ENCODE measurements at regions not wholly inside any gene's neighbourhood (a gene's known extent, or its start where the extent isn't known, plus 50 kb on each side); places are given as distances from the start of the nearest gene placed in this dataset.
A peak's percentile ranks its signal among the peaks of the same experiment; 100 is the strongest.

- Histone ChIP-seq H3K27me3 (no peaks in the 10 kb centered on the region), H3K4me1 (peaks cover 23% of the 10 kb centered on the region), H3K4me3 (no peak overlapping the region), H3K9me3 (no peaks in the 10 kb centered on the region), H3K36me3 (replicated peaks in 1 of 2; ENCODE audit: insufficient read depth in 1 of 2, low read depth in 2 of 2) (no peaks in the 10 kb centered on the region), H3K27ac (no peak overlapping the region)
- 88 to 94% methylated on average over 2 of the region's 2 CpGs for WGBS, 2 donors
- TF ChIP-seq POLR2A (IDR thresholded peaks at IDR 0.05) (no peak), CTCF (IDR thresholded peaks at IDR 0.05) (no peak)
- intact Hi-C loops (cut with DNase I), result no loop called here
- DNase-seq (no peak), ATAC-seq (no peak)
Observed at GRCh38 chr1:207967703-207968102, 56.8 kb upstream of the CD34 start.

GRCh38 chr1:207966521-207966920 lies 55.6 kb upstream of the CD34 start:
- DNase-seq (no peak), ATAC-seq (no peak)
- H3K27ac ChIP-seq, result no peak overlapping the region
- no peak overlapping the region for H3K4me3 ChIP-seq
- WGBS, 2 donors, result 86 to 92% methylated on average over 5 of the region's 5 CpGs
- H3K9me3 ChIP-seq, result no peaks in the 10 kb centered on the region
- H3K36me3 ChIP-seq (replicated peaks in 1 of 2; ENCODE audit: insufficient read depth in 1 of 2, low read depth in 2 of 2), result no peaks in the 10 kb centered on the region
- intact Hi-C loops (cut with DNase I), result no loop called here
- TF ChIP-seq POLR2A (IDR thresholded peaks at IDR 0.05) (no peak), CTCF (IDR thresholded peaks at IDR 0.05) (no peak)
- H3K4me1 ChIP-seq, result peaks cover 29% of the 10 kb centered on the region
- H3K27me3 ChIP-seq, result no peaks in the 10 kb centered on the region

DNA sequence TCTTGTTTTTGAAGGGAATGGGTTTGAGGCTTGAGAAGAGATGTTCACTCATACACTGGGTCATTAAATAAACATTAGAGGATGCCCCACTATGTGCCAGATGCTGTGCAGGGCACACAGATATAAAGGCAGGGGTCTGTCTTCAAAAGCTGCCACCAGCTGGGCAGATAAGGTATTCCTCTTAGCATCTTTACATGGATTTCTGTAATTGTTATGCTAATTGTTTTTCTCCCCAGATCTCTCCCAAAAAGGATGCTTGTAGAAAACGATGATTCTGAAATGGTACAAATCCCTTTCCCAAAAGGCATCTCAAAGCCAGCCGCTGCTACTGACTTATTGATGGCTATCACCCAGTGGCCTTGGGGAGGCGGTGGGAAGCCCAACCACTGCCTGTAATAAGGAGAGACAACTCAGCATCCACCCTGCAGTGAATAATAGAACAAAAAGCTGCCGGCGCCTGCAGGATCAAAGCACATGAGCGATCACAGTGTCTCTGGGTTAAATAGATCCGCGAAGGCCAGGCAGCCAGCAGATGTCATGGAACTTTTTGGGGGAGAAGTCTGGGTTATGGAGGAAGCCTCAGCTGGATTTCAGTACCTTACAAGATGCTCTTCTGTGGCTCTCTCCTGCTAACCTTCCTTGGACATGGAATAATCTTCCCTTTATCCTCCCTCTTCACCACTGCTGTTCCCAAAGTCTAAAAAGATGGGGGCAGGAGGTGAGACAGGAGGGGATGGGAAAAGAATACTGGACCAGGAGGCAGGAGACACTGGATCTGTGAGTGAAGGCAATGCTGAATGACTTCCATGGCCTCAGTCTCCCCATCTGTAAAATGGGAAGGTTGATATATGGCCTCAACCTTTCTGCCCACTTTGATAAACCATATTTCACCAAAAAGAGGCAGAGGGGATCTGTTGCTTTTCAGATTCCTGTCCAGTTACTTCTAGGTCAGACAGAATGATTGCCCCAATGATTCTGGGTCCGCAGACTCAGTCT lies 54.8 kb upstream of the CD34 start:
- Histone ChIP-seq H3K4me3 (no peak overlapping the region), H3K27me3 (no peaks in the 10 kb centered on the region), H3K36me3 (replicated peaks in 1 of 2; ENCODE audit: insufficient read depth in 1 of 2, low read depth in 2 of 2) (no peaks in the 10 kb centered on the region), H3K9me3 (no peaks in the 10 kb centered on the region), H3K4me1 (peaks cover 29% of the 10 kb centered on the region), H3K27ac (peak overlapping the region in 2 of 4 donors; percentile 96 to 99)
- ATAC-seq (no peak), DNase-seq (no peak)
- TF ChIP-seq POLR2A (IDR thresholded peaks at IDR 0.05) (no peak), CTCF (IDR thresholded peaks at IDR 0.05) (no peak)
- intact Hi-C loops (cut with DNase I), result no loop called here
- 75 to 76% methylated on average over 9 of the region's 9 CpGs for WGBS, 2 donors

DNA sequence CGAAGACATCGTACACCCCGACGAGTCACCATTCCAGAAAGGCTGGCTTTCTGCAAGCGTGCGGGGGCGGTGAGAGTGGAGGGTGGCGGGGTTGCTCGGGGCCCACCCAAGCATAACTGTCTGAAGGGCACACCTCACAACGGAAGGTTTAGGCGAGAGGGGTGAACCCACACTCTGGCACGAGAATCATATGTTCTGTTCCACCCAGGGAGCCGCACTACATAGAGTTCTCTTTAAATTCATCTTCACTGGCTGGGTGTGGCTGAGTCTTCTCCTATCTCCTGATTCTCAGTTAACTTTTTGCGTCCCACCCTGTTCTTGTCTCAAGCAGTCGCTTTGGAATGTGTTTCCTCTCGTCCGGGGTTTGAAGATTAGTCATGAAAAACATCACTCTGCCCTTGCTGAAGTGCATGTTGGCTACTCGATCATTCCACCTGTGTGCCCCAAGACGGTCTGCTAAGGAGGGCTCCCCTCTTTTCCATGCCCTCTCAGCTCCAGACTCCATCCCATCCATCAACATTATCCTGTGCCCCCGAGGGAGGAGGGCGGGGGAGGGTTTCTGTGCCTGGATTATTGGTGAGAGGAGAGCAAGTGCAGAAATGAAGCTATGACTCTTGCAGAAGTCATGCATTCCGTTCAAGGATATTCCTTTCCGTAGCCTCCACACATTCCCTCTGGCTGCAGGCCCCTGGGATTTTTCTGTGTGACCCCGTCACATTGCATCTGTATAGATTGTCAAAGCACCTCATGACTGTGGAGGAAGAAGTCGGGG lies 53.5 kb upstream of the CD34 start:
- Histone ChIP-seq H3K27ac (peak overlapping the region; percentile 91 to 99 (median 94)), H3K36me3 (replicated peaks in 1 of 2; ENCODE audit: insufficient read depth in 1 of 2, low read depth in 2 of 2) (no peaks in the 10 kb centered on the region), H3K4me3 (no peak overlapping the region), H3K27me3 (no peaks in the 10 kb centered on the region), H3K4me1 (peaks cover 33% of the 10 kb centered on the region), H3K9me3 (no peaks in the 10 kb centered on the region)
- no peak for DNase-seq
- WGBS, 2 donors, result 62 to 77% methylated on average over 19 to 25 of the region's 25 CpGs
- ATAC-seq, result no peak
- intact Hi-C loops (cut with DNase I), result no loop called here
- TF ChIP-seq CTCF (IDR thresholded peaks at IDR 0.05), result no peak
- no peak for TF ChIP-seq POLR2A (IDR thresholded peaks at IDR 0.05)

Measured in body of pancreas (tissue), 4 donors.